Activated T-helper 9 cell treated with anti-CD3 and anti-CD28 coated beads, Interleukin-2, amount 50 U/mL, for 16 hours (primary cell): ENCODE measurements at regions not wholly inside any gene's neighbourhood (a gene's known extent, or its start where the extent isn't known, plus 50 kb on each side); places are given as distances from the start of the nearest gene placed in this dataset.

Experiments
- DNase-seq: peaks from one replicate; pipeline ENCODE4 v3.0.0-alpha.2; 2020; ENCODE audit warnings: low read depth

GRCh38 chr19:31946491-31946890 lies 398.9 kb upstream of the ZNF507 start:
- DNase-seq: no peak

DNA sequence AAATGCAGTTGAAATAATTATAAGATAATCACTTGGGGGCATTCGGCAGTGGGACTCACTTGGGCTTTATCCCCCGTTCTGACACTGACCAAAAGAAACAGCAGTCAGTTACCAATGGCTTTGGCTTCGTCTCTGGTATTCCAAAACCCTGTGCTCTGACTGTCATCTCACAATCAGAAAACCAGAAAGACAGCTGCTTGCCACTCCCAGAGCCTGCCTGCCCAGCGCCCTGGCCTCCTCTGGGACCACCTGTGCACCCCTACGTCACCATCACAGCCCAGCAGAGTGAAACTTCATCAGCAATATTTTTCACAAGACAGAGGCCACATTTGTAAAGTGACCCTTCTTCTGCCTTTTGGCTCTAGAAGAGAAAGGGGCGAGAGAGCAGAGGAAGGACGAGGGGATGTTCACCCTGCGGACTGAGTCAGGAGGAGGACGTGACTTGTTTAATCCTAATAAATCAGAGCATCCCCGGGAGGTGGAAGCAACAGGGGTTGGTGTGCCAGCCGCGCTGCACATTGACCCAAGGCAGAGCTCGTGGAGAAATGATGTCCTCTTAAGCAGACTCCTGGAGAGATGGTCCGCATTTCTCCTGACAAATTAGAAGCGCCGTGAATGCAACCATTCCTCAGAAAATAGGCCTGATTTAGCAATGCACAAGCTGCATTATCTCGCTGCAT lies 397.8 kb upstream of the ZNF507 start:
- no peak for DNase-seq

DNA sequence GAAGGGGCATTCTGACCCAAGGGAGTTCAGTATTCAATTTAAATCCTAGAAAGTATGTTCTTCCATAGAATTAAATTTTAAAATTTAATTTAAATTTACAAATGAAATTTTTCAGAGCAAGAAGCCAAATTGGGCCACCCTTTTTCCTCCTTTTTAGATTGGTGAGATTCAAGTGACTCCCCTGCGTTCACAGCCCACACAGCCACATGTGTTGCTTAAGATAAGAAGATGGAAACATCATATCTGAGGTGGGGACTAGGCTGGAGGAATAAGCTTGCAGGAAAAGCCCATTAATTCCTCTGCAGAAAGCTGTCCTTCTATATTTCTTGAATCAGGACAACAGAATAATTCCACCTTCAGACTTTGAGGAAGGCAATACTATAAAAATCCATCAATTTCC lies 392.7 kb upstream of the ZNF507 start:
- DNase-seq: no peak

GRCh38 chr19:31955061-31955460 lies 390.3 kb upstream of the ZNF507 start:
- DNase-seq: no peak

DNA sequence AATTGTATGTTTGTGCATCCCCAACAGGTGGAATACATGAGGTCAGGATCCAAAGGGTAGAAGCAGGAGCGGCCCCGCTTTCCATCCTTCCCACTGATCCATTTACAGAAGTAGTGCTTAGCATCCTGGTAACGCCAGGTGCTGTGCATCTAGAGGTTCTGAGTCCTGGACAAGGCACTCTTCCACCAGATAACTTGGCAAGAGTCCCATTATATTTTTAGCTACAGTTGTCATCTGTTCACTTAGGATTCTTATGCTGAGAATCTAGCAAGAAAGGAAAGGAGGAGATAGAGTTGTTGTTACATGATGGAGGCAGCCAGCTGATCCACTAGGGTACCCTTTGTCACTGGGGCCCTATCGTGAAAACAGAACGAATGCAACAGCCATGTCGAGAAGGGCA lies 389.5 kb upstream of the ZNF507 start:
- no peak for DNase-seq

- no peak for DNase-seq
Observed at GRCh38 chr19:31956771-31957392, 388.5 kb upstream of the ZNF507 start.

DNA sequence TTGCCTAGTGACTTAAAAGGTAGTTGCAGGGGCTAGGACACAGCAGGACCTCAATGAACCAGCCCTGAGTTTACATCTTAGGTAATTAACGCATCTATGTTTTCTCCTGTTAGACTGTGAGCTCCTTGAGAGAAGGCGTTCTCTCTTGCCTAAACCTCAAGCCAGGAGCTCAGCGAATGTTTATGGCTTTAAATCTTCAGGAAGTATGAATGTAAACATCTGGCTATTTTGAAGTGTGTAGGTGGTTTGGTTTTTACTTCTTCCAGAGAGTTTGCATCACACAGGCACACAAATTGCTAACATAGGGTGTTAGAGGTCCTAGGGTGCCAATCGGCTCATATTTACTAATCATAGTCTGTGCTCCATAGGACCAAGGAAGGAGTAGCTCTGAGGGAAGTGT lies 387.7 kb upstream of the ZNF507 start:
- no peak for DNase-seq

- DNase-seq: no peak
Observed at GRCh38 chr19:31959527-31960018, 385.8 kb upstream of the ZNF507 start.

DNA sequence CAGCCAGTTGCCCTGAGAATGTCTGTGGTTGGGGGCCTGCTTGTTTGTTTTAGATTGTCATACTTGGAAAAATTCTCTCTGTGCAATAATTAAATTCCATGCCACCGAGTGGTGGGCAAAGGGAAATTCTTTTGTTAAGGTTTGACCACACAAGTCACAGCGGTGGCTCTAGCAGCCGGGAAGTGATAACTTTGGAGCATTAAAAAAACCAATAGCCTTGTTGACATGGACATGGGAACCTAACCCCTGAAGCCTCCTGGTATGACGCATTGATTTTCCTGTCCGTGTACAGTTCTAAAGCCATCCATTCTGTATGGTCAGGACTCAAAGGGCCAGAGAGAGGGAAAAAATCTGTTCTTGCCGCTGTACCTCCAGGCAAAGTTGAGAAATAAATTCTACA lies 384.9 kb upstream of the ZNF507 start:
- no peak for DNase-seq

- no peak for DNase-seq
Observed at GRCh38 chr19:31961191-31961590, 384.2 kb upstream of the ZNF507 start.

GRCh38 chr19:31961667-31962066 lies 383.7 kb upstream of the ZNF507 start:
- DNase-seq: no peak

DNA sequence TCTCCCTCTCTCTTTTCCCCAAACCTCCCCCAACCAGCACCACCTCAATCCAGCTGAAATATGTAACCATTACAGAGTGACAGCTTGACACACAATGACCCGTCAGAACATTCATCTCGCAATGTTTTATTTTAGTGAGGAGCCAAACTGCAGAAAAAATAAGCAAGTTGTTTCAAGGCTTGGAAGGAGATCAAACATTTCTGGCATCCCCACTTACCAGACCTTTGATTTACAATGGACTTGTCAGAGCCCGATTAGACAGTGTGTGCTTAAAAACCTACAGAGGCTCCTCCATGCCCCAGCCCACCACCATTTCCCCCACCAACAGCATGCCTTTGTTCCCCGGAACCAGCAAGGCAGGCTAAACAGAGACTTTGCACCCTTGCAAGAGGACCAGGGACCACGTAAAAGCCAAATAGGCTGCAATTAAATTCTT lies 382.8 kb upstream of the ZNF507 start:
- DNase-seq: no peak

GRCh38 chr19:31963746-31964145 lies 381.7 kb upstream of the ZNF507 start:
- no peak for DNase-seq

- no peak for DNase-seq
Observed at GRCh38 chr19:31969016-31969415, 376.4 kb upstream of the ZNF507 start.

DNA sequence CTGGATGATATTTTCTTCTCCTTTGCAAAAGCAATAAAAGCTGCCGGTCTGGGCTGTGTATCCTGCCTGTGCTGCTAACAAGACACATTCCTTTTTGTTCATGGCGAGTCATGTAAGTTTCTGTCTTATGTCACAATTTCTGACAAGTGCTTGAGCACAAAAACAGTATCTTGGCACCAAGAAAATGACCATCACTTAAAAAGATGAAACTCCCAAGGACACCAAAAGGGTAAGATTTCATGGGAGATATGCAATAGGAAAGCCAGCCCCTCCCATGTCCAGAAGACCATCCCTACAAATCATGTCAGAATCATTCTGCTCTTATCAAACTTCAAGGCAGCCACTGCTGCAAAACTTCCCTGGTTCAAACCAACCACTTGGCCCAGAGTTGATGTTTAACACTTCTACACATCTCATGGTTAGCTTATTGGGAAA lies 375.4 kb upstream of the ZNF507 start:
- no peak for DNase-seq

- DNase-seq: no peak
Observed at GRCh38 chr19:31974290-31974689, 371.1 kb upstream of the ZNF507 start.

- DNase-seq: no peak
Observed at GRCh38 chr19:31974941-31975340, 370.5 kb upstream of the ZNF507 start.

- DNase-seq: no peak
Observed at GRCh38 chr19:31975461-31975860, 369.9 kb upstream of the ZNF507 start.

- DNase-seq: no peak
Observed at GRCh38 chr19:31976775-31977536, 368.5 kb upstream of the ZNF507 start.

DNA sequence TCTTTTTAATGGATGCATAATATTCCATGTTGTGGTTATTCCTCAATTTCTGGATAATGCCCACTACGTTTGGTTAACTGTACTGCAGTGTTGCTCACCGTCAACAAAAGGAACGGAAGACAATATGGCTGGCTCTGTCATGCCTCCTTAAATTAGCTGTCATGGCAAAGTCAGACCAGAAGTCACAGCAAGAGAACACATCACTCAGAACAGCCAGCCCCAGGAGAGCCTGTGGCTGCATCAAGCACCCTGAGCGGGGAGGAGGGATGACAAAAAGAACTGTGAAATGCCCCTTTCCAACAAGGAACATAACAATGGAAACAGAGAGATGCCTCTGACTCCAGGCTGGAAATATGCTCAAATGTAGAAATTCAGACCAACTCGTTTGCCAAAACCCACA lies 366.0 kb upstream of the ZNF507 start:
- no peak for DNase-seq

GRCh38 chr19:31979949-31980670 lies 365.3 kb upstream of the ZNF507 start:
- DNase-seq: no peak

GRCh38 chr19:31980796-31981195 lies 364.6 kb upstream of the ZNF507 start:
- no peak for DNase-seq
